ENCODE measurements at regions not wholly inside any gene's neighbourhood (a gene's known extent, or its start where the extent isn't known, plus 50 kb on each side); places are given as distances from the start of the nearest gene placed in this dataset.

DNA sequence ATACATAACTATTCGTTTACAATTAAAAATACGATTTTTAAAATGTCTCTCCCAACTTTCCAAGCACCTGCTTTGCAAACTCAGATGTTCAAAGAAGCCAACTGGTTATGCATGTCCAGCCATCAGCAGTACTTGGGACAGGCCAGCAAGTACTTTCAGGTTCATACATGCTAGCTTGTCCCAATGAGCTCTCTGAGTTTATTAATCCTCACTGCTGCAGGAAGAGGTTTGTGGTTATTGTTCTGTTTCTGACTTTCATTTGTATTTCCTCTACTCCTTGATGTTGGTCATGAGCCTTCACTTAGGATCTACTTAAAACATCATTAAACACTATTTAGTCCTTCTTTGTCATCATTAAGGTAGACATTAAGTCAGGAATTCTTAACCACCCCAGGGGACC, 374.1 kb downstream of the LRATD1 start (continued):
- TF ChIP-seq POLR2AphosphoS5 (IDR thresholded peaks at IDR 0.05; ENCODE audit: low read depth, low read length) (no peak), ZNF274 (IDR thresholded peaks at IDR 0.05; ENCODE audit: low read depth, low read length) (no peak), EGR1 (IDR thresholded peaks at IDR 0.05; ENCODE audit: low read depth) (no peak), RAD21 (IDR thresholded peaks at IDR 0.05; ENCODE audit: low read depth) (no peak)
- TF ChIP-seq, protein P1, sequence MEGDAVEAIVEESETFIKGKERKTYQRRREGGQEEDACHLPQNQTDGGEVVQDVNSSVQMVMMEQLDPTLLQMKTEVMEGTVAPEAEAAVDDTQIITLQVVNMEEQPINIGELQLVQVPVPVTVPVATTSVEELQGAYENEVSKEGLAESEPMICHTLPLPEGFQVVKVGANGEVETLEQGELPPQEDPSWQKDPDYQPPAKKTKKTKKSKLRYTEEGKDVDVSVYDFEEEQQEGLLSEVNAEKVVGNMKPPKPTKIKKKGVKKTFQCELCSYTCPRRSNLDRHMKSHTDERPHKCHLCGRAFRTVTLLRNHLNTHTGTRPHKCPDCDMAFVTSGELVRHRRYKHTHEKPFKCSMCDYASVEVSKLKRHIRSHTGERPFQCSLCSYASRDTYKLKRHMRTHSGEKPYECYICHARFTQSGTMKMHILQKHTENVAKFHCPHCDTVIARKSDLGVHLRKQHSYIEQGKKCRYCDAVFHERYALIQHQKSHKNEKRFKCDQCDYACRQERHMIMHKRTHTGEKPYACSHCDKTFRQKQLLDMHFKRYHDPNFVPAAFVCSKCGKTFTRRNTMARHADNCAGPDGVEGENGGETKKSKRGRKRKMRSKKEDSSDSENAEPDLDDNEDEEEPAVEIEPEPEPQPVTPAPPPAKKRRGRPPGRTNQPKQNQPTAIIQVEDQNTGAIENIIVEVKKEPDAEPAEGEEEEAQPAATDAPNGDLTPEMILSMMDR (IDR thresholded peaks at IDR 0.05 in 2 of 3, conservative IDR thresholded peaks at IDR 0.05 in 1 of 3; ENCODE audit: borderline replicate concordance in 1 of 3, insufficient read depth in 1 of 3, low read depth in 2 of 3, low read length in 2 of 3): no peak
- TF ChIP-seq, protein P2, sequence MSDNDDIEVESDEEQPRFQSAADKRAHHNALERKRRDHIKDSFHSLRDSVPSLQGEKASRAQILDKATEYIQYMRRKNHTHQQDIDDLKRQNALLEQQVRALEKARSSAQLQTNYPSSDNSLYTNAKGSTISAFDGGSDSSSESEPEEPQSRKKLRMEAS (IDR thresholded peaks at IDR 0.05): no peak
- TF ChIP-seq, protein P3, sequence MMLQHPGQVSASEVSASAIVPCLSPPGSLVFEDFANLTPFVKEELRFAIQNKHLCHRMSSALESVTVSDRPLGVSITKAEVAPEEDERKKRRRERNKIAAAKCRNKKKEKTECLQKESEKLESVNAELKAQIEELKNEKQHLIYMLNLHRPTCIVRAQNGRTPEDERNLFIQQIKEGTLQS (IDR thresholded peaks at IDR 0.05): no peak

DNA sequence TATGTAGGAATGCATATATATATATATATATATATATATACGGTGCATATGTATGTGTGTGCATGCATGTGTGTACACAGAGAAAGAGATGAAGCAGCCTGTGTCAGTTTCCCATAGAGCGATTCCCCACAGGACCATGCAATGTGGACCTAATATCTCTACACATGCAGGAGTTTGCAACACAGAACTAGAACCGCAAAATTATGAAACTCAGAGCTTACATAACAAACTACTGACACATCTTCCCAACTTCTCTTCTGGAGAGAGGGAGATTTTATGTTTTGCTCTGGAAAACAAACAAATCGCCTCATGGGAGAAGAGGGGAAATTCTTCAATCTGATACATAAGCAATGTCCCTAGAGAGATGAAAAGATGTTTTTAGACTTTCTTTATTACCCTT, 377.2 kb downstream of the LRATD1 start:
- TF ChIP-seq FOSL1 (IDR thresholded peaks at IDR 0.05; ENCODE audit: low read depth): no peak
- TF ChIP-seq, protein P4, sequence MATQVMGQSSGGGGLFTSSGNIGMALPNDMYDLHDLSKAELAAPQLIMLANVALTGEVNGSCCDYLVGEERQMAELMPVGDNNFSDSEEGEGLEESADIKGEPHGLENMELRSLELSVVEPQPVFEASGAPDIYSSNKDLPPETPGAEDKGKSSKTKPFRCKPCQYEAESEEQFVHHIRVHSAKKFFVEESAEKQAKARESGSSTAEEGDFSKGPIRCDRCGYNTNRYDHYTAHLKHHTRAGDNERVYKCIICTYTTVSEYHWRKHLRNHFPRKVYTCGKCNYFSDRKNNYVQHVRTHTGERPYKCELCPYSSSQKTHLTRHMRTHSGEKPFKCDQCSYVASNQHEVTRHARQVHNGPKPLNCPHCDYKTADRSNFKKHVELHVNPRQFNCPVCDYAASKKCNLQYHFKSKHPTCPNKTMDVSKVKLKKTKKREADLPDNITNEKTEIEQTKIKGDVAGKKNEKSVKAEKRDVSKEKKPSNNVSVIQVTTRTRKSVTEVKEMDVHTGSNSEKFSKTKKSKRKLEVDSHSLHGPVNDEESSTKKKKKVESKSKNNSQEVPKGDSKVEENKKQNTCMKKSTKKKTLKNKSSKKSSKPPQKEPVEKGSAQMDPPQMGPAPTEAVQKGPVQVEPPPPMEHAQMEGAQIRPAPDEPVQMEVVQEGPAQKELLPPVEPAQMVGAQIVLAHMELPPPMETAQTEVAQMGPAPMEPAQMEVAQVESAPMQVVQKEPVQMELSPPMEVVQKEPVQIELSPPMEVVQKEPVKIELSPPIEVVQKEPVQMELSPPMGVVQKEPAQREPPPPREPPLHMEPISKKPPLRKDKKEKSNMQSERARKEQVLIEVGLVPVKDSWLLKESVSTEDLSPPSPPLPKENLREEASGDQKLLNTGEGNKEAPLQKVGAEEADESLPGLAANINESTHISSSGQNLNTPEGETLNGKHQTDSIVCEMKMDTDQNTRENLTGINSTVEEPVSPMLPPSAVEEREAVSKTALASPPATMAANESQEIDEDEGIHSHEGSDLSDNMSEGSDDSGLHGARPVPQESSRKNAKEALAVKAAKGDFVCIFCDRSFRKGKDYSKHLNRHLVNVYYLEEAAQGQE (IDR thresholded peaks at IDR 0.05; ENCODE audit: low read depth): no peak
- no peak for TF ChIP-seq POLR2A (IDR thresholded peaks at IDR 0.05; ENCODE audit: borderline replicate concordance, extremely low read depth, insufficient read depth, insufficient read length)
- TF ChIP-seq, protein P3 (IDR thresholded peaks at IDR 0.05): no peak
- TF ChIP-seq EZH2 (IDR thresholded peaks at IDR 0.05): no peak
- DNase-seq (ENCODE audit: low read depth, low spot score) (no peak), ATAC-seq (no peak)
- Histone ChIP-seq H3K9ac (ENCODE audit: low read length) (no peak overlapping the region), H2AFZ (ENCODE audit: low read depth, low read length, poor library complexity, severe bottlenecking) (no peak overlapping the region), H3K4me1 (ENCODE audit: control insufficient read depth in 1 of 2, insufficient read depth in 2 of 2, low read length in 2 of 2) (no peaks in the 10 kb centered on the region), H3K4me2 (ENCODE audit: low read length) (no peak overlapping the region), H4K20me1 (ENCODE audit: insufficient read depth) (no peaks in the 10 kb centered on the region), H3K4me3 (replicated peaks in 1 of 2; ENCODE audit: low read depth in 1 of 2, low read length in 2 of 2) (no peak overlapping the region), H3K27me3 (ENCODE audit: insufficient read depth, low read length) (no peaks in the 10 kb centered on the region; the same call in 1 of the 2 replicates), H3K9me3 (ENCODE audit: control insufficient read depth in 1 of 2, insufficient read depth in 1 of 2, low read depth in 1 of 2, low read length in 2 of 2) (no peaks in the 10 kb centered on the region), H3K36me3 (ENCODE audit: control insufficient read depth in 1 of 2, insufficient read depth in 2 of 2, low read length in 2 of 2) (no peaks in the 10 kb centered on the region), H3K79me2 (ENCODE audit: insufficient read depth, low read length) (no peaks in the 10 kb centered on the region), H3K27ac (ENCODE audit: low read depth, low read length) (no peak overlapping the region), H3K9me2 (ENCODE audit: insufficient read depth) (no peaks in the 10 kb centered on the region)
- ChIA-PET RAD21 (ENCODE audit: low non-redundant PET in 1 of 2, low total read pairs in 2 of 2, uncharacterized antibody in 2 of 2, unreplicated experiment in 2 of 2) (no interaction called here), CTCF (no interaction called here), POLR2A (no interaction called here)
- BruUV-seq (replicated peaks): no TSS peak
- intact Hi-C loops (cut with micrococcal nuclease): no loop called here
